H1 (cell line): ENCODE measurements at regions not wholly inside any gene's neighbourhood (a gene's known extent, or its start where the extent isn't known, plus 50 kb on each side); places are given as distances from the start of the nearest gene placed in this dataset.

ENCODE experiments used
- CBX5 ChIP-seq: fragments of 300-800, 300-1000 bp; sonication (generic); IDR thresholded peaks from 2 replicates; pipeline ENCODE4 v1.7.1; 2016; ENCODE audit warnings: antibody characterized with exemption, low read length, low read depth
- CBX8 ChIP-seq: fragments of 300-800, 300-1000 bp; sonication (generic); IDR thresholded peaks from 2 replicates; pipeline ENCODE4 v1.7.1; 2016; ENCODE audit warnings: low read depth, low read length, borderline replicate concordance
- CEBPB ChIP-seq: IDR thresholded peaks from 2 replicates; pipeline ENCODE4 v1.6.1; 2012; ENCODE audit warnings: low read depth, low read length
- MAFK ChIP-seq: IDR thresholded peaks from 2 replicates; pipeline ENCODE4 v1.6.1; 2012; ENCODE audit warnings: low read depth, mild to moderate bottlenecking, improper control_type of control experiment, low read length
- TF ChIP-seq, protein P1 (sequence below): IDR thresholded peaks from 2 replicates; pipeline ENCODE4 v1.6.1; 2011; ENCODE audit warnings: low read length, improper control_type of control experiment

- TF ChIP-seq CBX5, result no peak
- no peak for TF ChIP-seq CBX8
- TF ChIP-seq, protein P1, sequence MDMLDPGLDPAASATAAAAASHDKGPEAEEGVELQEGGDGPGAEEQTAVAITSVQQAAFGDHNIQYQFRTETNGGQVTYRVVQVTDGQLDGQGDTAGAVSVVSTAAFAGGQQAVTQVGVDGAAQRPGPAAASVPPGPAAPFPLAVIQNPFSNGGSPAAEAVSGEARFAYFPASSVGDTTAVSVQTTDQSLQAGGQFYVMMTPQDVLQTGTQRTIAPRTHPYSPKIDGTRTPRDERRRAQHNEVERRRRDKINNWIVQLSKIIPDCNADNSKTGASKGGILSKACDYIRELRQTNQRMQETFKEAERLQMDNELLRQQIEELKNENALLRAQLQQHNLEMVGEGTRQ, result no peak
- TF ChIP-seq MAFK, result no peak
- no peak for TF ChIP-seq CEBPB
- TF ChIP-seq, all 59 proteins: peak for 0
Observed at GRCh38 chr11:42251984-42252383, 792.5 kb upstream of the LRRC4C start (continued).
